NCI-H510A treated with DMSO at 0.1 percent for 48 hours (cell line): ENCODE measurements at regions not wholly inside any gene's neighbourhood (a gene's known extent, or its start where the extent isn't known, plus 50 kb on each side); places are given as distances from the start of the nearest gene placed in this dataset.

Experiments
- DNase-seq: peaks from one replicate; lab custom pipeline; 2025; lab: John Stamatoyannopoulos, UW

- no peak for DNase-seq
Measured at GRCh38 chr1:67991546-67991945, 58.9 kb downstream of the DIRAS3 start.

DNA sequence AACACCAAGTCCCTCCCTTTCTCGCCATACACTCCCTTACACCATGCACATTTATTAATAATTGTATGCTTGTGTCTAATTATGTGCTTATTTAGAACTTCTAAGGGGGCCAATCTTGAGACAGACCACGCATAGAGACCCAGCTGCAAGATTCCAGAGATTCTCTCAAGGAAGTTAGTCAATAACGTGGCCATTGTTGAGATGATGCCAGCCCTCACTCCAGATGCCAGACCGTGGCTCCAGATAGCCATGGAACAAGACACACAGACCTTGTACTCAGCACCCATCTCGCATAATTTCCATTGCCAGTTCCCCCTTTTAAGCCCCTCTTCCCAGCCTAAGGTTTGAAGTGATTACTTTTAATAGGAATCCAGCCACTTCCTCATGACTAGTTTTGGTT, 62.4 kb downstream of the DIRAS3 start:
- DNase-seq, result no peak

DNA sequence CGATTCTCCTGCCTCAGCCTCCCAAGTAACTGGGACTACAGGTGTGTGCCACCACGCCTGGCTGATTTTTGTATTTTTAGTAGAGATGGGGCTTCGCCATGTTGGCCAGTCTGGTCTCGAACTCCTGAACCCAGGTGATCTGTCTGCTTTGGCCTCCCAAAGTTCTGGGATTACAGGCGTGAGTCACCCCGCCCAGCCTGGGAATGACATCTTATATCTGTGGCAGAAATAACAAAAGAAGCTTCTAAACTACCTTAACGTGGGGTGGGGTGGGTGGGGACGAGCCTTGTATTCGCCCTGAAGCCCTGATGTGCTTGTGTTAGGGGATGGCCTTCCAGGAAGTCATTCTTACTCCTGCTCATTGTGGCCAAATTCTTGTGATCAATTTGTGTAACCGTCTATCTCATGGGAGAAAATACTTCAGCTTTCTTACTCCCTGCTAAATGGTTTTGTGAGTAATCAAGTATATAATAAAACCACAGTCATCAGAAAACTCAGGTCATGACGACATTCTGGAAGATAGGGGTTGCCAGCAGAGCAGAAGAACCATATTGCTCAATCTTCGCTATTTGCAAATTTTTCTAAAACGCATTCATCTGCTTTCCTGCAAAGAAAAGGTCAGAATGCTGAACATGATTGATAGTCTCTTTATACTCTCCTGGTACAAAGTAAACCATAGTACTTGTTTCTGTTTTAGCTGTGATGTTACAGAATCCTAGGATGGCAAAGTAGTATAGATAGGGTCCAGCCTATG, 63.2 kb downstream of the DIRAS3 start:
- DNase-seq, result no peak

DNA sequence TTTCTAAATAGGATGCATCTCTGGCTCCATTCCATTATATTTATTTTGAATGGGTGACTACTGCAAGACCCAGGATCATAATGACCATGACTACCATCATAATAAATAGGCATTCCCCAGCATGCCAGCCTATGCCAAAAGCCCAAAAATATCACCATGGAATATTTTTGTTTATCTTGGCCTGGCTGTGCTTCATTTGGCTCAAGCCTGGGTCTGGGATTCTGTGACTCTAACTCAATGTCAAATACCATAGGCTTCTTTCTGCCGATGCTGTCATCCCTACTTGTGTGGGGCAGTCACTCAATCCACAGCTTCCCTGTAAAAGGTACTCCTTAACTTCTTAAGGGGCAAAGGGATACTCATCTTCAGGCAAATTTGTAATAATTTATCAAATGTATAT, 66.6 kb downstream of the DIRAS3 start:
- DNase-seq, result no peak

- no peak for DNase-seq
Measured at GRCh38 chr1:67980028-67980427, 70.4 kb downstream of the DIRAS3 start.

DNA sequence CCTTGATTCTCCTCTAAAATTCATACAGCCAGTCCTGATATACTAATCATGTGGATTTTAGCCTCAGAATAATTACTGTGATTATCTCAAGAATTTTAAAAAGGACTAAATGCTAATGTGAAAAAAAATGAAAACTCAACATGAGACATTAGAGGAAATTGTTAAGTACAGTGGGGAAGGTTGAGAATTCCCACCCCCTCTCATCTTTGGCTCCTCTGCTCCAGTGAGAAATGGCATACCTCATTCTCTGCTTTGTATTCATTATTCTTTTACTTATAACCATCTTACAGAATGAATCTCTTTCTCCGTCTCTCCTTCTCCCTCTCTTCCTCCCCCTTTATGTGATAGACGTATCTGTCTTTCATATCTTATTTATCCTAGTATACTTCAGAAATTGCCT, 70.9 kb downstream of the DIRAS3 start:
- no peak for DNase-seq

DNA sequence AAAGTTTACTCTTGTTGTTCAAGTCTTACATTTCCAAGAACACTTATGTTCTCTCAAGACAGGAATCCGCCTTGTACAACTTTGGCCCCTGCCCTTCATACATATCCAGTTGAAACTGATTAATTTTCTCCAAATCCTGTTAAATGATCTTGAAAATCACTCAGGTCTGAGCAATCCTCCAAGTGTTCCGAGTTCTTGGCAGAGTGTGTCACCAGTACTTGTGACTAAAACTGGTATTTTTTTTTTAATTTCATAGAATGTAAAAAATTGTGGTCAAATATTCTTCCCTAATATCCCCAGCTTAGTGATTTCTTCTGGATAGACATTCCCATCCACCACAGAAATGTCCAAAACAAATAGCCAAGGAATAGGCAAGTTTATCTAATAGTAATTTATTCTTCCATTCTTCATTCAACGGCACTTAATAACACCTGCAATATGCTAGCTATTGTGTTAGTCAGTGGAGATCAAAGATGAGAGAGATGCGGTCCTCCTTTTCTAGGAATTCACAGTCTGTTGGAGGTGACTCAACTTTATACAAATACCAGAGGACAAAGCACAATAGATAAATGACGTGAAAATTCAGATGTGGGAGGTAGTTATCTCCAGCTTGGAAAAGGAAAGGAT, 71.4 kb downstream of the DIRAS3 start:
- DNase-seq, result no peak

DNA sequence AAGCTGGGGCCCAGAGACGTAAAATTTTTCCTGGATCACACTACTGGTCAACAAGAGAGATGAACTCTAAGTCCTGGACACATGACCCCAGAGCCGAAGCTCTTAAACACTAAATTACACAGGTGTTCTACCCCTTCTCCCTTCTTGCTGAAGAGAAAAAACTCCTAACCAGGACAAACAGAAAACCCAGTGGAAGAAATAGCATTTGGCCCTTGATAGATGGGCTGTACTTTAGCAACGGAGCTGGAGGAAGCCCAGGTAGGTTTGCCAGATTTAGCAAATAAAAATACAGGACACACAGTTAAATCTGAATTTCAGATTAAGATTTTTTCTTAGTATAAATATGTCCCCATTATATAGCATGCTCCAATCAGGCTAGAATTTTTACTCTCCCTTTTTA, 72.7 kb downstream of the DIRAS3 start:
- DNase-seq, result no peak

GRCh38 chr1:67973051-67973450, 77.4 kb downstream of the DIRAS3 start:
- DNase-seq, result no peak

- DNase-seq, result no peak
Measured at GRCh38 chr1:67970088-67970487, 80.3 kb downstream of the DIRAS3 start.

DNA sequence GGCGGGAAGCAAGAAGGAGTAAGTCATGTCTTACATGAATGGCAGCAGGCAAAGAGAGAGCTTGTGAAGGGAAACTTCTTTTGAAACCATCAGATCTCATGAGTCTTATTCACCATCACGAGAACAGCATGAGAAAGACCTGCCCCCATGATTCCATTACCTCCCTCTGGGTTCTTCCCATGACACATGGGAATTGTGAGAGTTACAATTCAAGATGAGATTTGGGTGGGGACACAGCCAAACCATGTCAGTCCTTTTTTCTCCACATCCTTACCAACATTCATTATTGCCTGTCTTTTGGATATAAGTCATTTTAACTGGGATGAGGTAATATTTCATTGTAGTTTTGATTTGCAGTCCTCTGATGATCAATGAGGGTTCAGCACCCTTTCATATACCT, 81.0 kb downstream of the DIRAS3 start:
- DNase-seq, result no peak

DNA sequence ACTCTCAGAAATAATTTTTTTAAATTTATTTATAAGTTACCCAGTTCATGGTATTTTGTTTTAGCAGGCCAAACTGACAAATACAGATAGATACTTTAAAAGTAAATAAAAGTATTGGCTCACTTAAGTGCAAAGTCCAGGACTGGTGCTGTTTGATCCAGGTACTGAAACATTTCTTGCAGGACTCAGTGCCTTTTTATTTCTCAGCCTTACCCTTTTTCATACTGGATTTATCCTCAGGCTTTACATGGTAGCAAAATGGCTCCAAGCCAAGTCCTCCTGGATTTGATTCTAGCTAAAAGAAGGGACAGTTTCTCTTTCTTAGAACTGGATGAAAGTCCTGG, 83.8 kb downstream of the DIRAS3 start:
- DNase-seq, result no peak

DNA sequence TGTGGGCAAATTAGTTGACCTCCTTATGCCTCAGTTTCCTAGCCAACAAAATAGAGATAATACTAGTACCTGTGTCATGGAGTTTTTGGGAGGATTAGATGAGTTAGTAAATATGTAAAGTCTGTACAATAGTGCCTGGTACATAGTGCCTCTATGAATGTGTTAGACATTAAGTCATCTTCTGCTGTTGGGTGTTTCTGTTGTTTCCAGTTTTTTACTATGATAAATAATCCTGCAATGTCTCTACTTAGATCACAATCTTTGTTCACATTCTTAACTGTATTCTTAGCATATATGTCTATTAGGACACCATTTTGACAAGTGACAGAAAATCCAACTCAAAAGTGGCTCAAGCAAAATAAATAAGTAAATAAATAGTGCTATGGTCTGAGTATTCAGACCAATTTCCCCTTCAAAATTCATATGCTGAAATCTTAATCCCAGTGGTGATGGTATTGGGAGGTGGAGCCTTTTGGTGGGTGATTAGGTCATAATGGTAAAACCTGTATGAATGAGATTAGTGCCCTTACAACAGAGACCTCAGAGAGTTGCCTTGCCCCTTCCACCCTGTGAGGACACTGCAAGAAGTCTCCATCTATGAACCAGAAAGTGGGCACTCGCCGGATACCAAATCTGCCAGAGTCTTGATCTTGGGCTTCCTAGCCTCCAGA, 84.3 kb downstream of the DIRAS3 start:
- no peak for DNase-seq

GRCh38 chr1:67963263-67963662, 87.2 kb downstream of the DIRAS3 start:
- DNase-seq, result no peak

- DNase-seq, result no peak
Measured at GRCh38 chr1:67960766-67961165, 89.7 kb downstream of the DIRAS3 start.

- DNase-seq, result no peak
Measured at GRCh38 chr1:67958472-67958871, 92.0 kb downstream of the DIRAS3 start.

- DNase-seq, result no peak
Measured at GRCh38 chr1:67957066-67957465, 93.4 kb downstream of the DIRAS3 start.

DNA sequence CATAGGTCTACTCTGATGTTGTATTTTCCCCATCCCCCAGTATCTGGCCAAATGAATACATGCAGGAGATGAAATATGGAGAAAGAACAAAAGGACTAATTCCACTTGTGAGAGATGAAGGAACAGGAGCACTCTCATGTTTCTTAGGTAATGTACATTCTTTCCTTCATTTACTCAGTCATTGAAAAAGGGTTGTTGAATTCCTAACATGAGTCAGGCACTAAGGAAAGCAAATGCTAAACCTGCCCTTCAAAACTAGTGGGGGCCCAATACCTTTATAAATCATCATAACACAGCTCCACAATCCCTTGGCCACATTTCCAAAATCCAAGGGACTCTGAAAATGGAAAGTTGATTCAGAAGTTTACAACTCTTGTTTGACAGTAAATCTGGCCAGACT, 94.3 kb downstream of the DIRAS3 start:
- DNase-seq, result no peak

GRCh38 chr1:67955591-67955990, 94.8 kb downstream of the DIRAS3 start:
- DNase-seq, result peak; percentile 54

GRCh38 chr1:67953301-67953700, 97.1 kb downstream of the DIRAS3 start:
- DNase-seq, result no peak

GRCh38 chr1:67952071-67952470, 98.4 kb downstream of the DIRAS3 start:
- DNase-seq, result no peak

DNA sequence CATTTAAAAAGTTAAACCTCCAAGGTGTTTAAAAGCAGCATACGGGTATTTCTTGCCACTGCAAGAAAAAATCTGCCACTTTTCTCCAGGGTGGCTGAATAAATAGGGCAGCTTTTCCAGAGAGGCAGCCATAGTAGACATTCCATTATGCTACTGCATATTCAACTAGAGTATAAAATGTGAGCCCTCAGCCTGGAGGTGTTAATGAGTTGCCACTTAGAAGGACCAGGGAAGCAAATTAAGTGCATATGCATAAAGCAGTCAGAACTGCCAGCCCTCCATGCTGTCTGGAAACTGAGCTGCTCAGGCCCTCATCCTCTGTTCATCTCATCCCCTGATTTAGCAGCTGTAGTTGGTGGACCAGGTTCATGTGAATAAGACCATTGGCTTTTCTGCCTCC, 99.4 kb downstream of the DIRAS3 start:
- DNase-seq, result no peak
